Sigmoid colon (tissue), 6 donors: ENCODE measurements at regions not wholly inside any gene's neighbourhood (a gene's known extent, or its start where the extent isn't known, plus 50 kb on each side); places are given as distances from the start of the nearest gene placed in this dataset.

ENCODE experiments used
- DNase-seq: peaks from one replicate; pipeline ENCODE4 v3.0.0-alpha.2; 2019
- H3K27ac ChIP-seq, 4 donors: fragments of 200-600 bp; sonication (generic); one replicate each; pipeline ENCODE4 v1.5.1; 2016 to 2019; ENCODE audit warnings: mild to moderate bottlenecking in 1 of 4
- H3K27me3 ChIP-seq, 3 donors: fragments of 200-600 bp; sonication (generic); one replicate each; pipeline ENCODE4 v1.5.1; 2019; ENCODE audit warnings: mild to moderate bottlenecking in 1 of 3
- H3K36me3 ChIP-seq, 4 donors: fragments of 200-600 bp; sonication (generic); one replicate each; pipeline ENCODE4 v1.5.1; 2016 to 2019
- H3K4me1 ChIP-seq, 4 donors: fragments of 200-600 bp; sonication (generic); one replicate each; pipeline ENCODE4 v1.5.1; 2017 to 2019
- H3K4me3 ChIP-seq, 4 donors: fragments of 200-600 bp; sonication (generic); one replicate each; pipeline ENCODE4 v1.5.1; 2017 to 2019; ENCODE audit warnings: mild to moderate bottlenecking in 2 of 4, moderate library complexity in 1 of 4
- H3K9me3 ChIP-seq, 4 donors: fragments of 200-600 bp in 3 of 4; sonication (generic) in 3 of 4; one replicate each; pipeline versions ENCODE4 v1.5.1 to v1.6.1; 2013 to 2019
- CTCF ChIP-seq, 4 experiments: fragments of 450-650 bp in 3 of 4; fragments of 200-600 bp in 1 of 4; IDR thresholded peaks; one replicate each; pipeline ENCODE4 v1.5.1; 2016 to 2019; ENCODE audit warnings: antibody characterized with exemption in 4 of 4, mild to moderate bottlenecking in 3 of 4, moderate library complexity in 2 of 4
- EP300 ChIP-seq, 4 donors: sonication (generic); formaldehyde crosslinking; IDR thresholded peaks; one replicate each; pipeline ENCODE4 v1.6.1; 2017; ENCODE audit warnings: antibody characterized with exemption in 4 of 4
- POLR2A ChIP-seq, 2 donors: fragments of 450-650 bp; IDR thresholded peaks; one replicate each; pipeline ENCODE4 v1.6.1; 2016; ENCODE audit warnings: antibody characterized with exemption in 2 of 2, mild to moderate bottlenecking in 2 of 2, moderate library complexity in 2 of 2
- POLR2AphosphoS5 ChIP-seq, 4 donors: sonication (generic); formaldehyde crosslinking; IDR thresholded peaks; one replicate each; pipeline ENCODE4 v1.6.1; 2017; ENCODE audit warnings: antibody characterized with exemption in 4 of 4
- whole genome bisulfite sequencing, 2 donors: extraction: QIAGEN DNeasy Blood & Tissue Kit; methylation state at CpG; one replicate each; pipeline ENCODE4 v1.1.7; 2013; 5-methylcytosine and 5-hydroxymethylcytosine counted together
- intact Hi-C: fragments of 100-400 bp; cut with DNase I; formaldehyde crosslinking; loops from one replicate; pipeline ENCODE4 v1.15.1; 2023
- donor health status: healthy with polysubstance abuse.
- donor health status: healthy.

GRCh38 chrX:121169099-121170035 is 122.0 kb downstream of the GLUD2 start:
- Histone ChIP-seq H3K4me1 (no peaks in the 10 kb centered on the region), H3K27me3 (no peaks in the 10 kb centered on the region), H3K36me3 (no peaks in the 10 kb centered on the region), H3K9me3 (no peaks in the 10 kb centered on the region), H3K27ac (no peak overlapping the region), H3K4me3 (no peak overlapping the region)
- intact Hi-C loops: no loop called here
- DNase-seq: no peak
- WGBS, 2 donors: 66 to 83% methylated on average over 2 of the region's 2 CpGs
- TF ChIP-seq POLR2AphosphoS5 (IDR thresholded peaks at IDR 0.05) (no peak), EP300 (IDR thresholded peaks at IDR 0.05) (no peak), CTCF (IDR thresholded peaks at IDR 0.05) (no peak), POLR2A (IDR thresholded peaks at IDR 0.05) (no peak)

- intact Hi-C loops: no loop called here
- 82 to 89% methylated on average over 2 of the region's 2 CpGs for WGBS, 2 donors
- Histone ChIP-seq H3K36me3 (no peaks in the 10 kb centered on the region), H3K27me3 (no peaks in the 10 kb centered on the region), H3K4me3 (no peak overlapping the region), H3K4me1 (no peaks in the 10 kb centered on the region), H3K9me3 (no peaks in the 10 kb centered on the region), H3K27ac (no peak overlapping the region)
- no peak for DNase-seq
- no peak for TF ChIP-seq POLR2A (IDR thresholded peaks at IDR 0.05)
- no peak for TF ChIP-seq CTCF (IDR thresholded peaks at IDR 0.05)
- no peak for TF ChIP-seq EP300 (IDR thresholded peaks at IDR 0.05)
- TF ChIP-seq POLR2AphosphoS5 (IDR thresholded peaks at IDR 0.05): no peak
Observed at GRCh38 chrX:121172703-121173102, 125.3 kb downstream of the GLUD2 start.

- TF ChIP-seq POLR2AphosphoS5 (IDR thresholded peaks at IDR 0.05): no peak
- no peak for TF ChIP-seq CTCF (IDR thresholded peaks at IDR 0.05)
- no peak for TF ChIP-seq EP300 (IDR thresholded peaks at IDR 0.05)
- no peak for TF ChIP-seq POLR2A (IDR thresholded peaks at IDR 0.05)
- Histone ChIP-seq H3K4me3 (no peak overlapping the region), H3K27me3 (no peaks in the 10 kb centered on the region), H3K9me3 (no peaks in the 10 kb centered on the region), H3K27ac (no peak overlapping the region), H3K36me3 (no peaks in the 10 kb centered on the region), H3K4me1 (no peaks in the 10 kb centered on the region)
- 39 to 65% methylated on average over 1 of the region's 1 CpG for WGBS, 2 donors
- intact Hi-C loops: no loop called here
- no peak for DNase-seq
Observed at GRCh38 chrX:121179972-121180371, 132.6 kb downstream of the GLUD2 start.

GRCh38 chrX:121191779-121192178 is 144.4 kb downstream of the GLUD2 start:
- 77 to 89% methylated on average over 10 of the region's 10 CpGs for WGBS, 2 donors
- Histone ChIP-seq H3K4me1 (no peaks in the 10 kb centered on the region), H3K9me3 (no peaks in the 10 kb centered on the region), H3K36me3 (no peaks in the 10 kb centered on the region), H3K4me3 (no peak overlapping the region), H3K27ac (no peak overlapping the region), H3K27me3 (no peaks in the 10 kb centered on the region)
- TF ChIP-seq POLR2A (IDR thresholded peaks at IDR 0.05) (no peak), EP300 (IDR thresholded peaks at IDR 0.05) (no peak), POLR2AphosphoS5 (IDR thresholded peaks at IDR 0.05) (no peak), CTCF (IDR thresholded peaks at IDR 0.05) (no peak)
- intact Hi-C loops: no loop called here
- no peak for DNase-seq
